DOHH2 (cell line): ENCODE measurements at regions not wholly inside any gene's neighbourhood (a gene's known extent, or its start where the extent isn't known, plus 50 kb on each side); places are given as distances from the start of the nearest gene placed in this dataset.

Experiments
- CTCF ChIP-seq: fragments of 200-600 bp; sonication (generic); IDR thresholded peaks from one replicate; pipeline ENCODE4 v1.5.1; 2014; ENCODE audit warnings: antibody characterized with exemption, mild to moderate bottlenecking, low read depth, low read length; ENCODE audit not compliant: poor library complexity, severe bottlenecking
- EZH2phosphoT487 ChIP-seq: fragments of 200-600 bp; sonication (generic); IDR thresholded peaks from 2 replicates; pipeline ENCODE4 v1.6.1; 2017; ENCODE audit warnings: borderline replicate concordance, mild to moderate bottlenecking, antibody characterized with exemption, low read length, moderate library complexity, mixed read lengths

- TF ChIP-seq CTCF (no peak), EZH2phosphoT487 (no peak)
Observed at GRCh38 chr10:110379831-110380230, 75.1 kb upstream of the SMNDC1 start.
